GM19452 (cell line): ENCODE measurements at regions not wholly inside any gene's neighbourhood (a gene's known extent, or its start where the extent isn't known, plus 50 kb on each side); places are given as distances from the start of the nearest gene placed in this dataset.

ENCODE experiments used
- ATAC-seq: cut with Tn5 transposase; IDR thresholded peaks from one replicate; pipeline ENCODE4 v1.9.1; 2021; ENCODE audit not compliant: unreplicated experiment

DNA sequence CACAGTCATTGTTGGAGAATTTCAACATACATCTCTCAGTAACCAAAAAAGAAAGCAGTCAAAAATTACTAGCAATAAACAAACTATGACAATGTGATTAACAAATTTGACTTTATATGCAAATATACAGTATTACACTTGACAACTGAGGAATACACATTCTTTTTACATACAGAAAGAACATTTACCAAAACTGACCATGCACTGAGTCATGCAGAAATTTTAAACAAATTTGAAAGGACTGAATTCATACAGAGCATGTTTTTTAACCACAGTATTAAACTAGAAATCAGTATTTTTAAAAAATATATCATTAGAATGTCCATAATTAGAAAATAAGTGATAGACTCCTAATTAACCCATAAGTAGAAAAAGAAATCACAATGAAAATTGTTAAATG, 420.1 kb downstream of the TBC1D4 start:
- ATAC-seq = no peak

DNA sequence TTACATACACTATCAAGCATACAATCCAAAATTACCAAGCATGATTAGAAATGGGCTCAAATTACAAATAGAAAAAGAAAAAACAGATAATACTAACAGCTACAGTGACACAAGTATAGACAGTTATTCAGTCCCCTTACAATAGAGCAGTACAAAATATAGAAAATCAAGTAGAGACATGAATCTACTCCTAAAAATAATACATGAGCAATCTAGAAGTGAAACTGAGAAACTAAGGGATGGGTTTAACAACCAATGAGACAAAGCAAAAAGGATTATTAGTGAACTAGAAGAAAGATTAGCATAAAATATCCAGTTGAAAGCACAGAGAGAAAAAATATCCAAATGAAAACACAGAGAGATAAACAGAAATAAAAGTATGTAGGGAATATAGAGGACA, 426.7 kb downstream of the TBC1D4 start:
- ATAC-seq = no peak

GRCh38 chr13:75052616-75053015, 429.4 kb downstream of the TBC1D4 start:
- no peak for ATAC-seq

- no peak for ATAC-seq
These were observed 431.4 kb downstream of the TBC1D4 start for GRCh38 chr13:75050419-75051046.

DNA sequence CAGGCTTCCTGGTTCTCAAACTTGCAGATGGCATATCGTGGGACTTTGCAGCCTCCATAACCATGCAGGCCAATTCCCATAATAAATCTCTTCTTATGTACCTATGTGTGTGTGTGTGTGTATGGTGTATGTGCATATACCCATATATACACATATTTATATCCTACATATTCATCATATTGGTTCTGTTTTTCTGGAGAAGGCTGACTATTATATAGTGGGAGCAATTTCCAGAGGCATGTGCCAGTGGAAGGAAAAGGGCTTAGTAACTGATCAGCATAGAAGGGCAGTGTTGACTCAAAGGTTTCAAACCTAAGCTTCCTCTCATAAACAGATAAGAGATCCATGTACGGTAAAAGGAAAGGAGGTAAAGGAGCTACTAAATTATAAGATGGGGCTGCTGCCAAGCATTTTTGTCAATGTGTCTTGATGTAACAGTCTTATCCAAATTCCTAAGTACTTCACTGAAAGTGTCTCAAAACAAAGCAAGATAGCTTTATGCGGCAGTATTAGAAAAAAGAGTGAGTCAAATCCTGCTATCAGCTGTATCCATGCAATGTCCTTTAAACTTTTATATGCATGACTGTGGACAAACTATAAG, 432.1 kb downstream of the TBC1D4 start:
- ATAC-seq = no peak

GRCh38 chr13:75042807-75043206, 439.2 kb downstream of the TBC1D4 start:
- ATAC-seq = no peak

DNA sequence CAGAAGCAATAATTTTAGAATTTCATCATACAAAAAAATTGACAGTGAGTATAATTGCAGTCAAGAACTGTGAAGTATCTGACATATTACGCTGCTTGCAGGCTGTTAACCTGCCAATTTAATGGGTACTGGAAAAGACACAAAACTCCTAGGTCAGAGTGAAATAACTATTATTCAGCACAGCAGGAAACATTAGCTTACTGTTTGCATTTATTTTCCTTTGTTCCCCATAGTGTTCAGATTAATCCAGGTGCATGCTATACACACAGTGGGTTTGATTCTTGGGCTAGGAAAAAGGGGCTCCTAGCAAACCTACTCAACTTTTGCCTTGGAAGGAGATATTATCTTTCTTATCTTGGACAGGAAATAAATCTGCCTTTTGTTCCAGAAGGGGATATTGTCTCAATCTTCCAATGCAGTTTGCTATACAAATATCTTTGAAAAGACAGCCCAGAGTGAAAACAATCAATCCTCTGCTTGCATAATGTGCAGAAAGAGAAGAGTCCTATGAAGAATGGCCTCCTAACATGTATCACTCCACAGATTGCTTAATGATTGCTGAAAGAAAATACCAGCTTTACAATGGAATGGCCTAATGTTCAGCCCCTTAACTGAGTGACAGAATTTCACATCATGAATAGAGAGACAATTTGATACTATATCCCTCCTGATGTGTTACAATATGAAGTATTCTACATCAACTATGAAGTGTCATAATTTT, 443.4 kb downstream of the TBC1D4 start:
- no peak for ATAC-seq

- no peak for ATAC-seq
These were observed 456.0 kb downstream of the TBC1D4 start for GRCh38 chr13:75025956-75026355.

DNA sequence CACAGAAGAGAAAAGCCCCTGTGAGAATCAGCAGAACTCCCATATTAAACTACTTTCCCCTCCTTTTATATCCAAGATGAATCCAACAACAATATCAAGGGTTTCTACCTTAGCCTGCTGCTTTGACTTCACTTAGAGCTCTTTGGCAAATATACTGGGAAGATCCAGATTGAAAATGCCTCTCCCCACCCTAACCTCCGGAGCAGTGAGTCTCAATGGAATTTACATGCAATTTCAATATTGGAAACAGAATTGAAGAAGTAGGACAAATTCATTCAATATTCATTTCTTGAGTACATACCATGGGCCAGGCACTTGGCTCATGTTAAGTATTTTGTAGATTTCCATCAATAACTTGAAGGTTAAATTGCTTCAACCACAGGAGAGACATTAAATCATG, 457.4 kb downstream of the TBC1D4 start:
- no peak for ATAC-seq

- ATAC-seq = no peak
These were observed 458.4 kb downstream of the TBC1D4 start for GRCh38 chr13:75023609-75024008.

DNA sequence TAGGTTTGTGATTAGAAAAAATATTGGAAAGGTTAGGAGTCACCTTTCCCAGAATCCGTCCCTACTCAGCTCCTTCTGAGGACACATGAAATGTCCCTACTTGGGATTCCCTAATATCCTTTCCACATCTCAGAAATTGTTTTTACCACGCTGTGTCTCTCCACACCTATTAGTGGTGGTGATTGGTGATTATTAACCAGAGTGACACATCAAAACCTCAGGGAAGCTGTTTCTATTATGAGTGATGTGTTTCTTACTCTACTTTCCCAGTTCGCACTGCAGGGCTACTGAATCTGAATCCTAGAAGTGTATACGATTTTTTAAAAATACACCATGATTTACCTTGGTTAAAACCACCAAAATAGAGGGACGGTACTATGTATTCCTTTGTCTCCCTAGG, 460.8 kb downstream of the TBC1D4 start:
- no peak for ATAC-seq

DNA sequence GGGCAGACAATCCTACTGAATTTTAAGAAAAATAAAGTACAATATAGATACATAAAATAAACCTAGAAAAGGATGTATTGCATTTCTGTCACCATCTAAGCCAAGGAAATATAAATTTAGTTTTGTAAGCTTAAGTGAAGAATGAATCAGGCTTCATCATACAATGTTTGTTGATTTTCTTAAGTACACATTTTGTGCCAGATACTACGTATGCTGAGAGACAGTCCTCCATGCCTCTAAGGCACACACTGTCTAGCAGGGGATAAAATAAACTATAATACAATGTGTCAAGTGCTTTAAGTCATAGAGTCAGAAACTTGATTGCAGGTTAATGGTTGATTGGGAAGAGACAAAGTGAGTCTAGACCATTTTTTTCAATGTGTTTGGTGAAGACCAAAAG, 465.7 kb downstream of the TBC1D4 start:
- ATAC-seq = no peak

DNA sequence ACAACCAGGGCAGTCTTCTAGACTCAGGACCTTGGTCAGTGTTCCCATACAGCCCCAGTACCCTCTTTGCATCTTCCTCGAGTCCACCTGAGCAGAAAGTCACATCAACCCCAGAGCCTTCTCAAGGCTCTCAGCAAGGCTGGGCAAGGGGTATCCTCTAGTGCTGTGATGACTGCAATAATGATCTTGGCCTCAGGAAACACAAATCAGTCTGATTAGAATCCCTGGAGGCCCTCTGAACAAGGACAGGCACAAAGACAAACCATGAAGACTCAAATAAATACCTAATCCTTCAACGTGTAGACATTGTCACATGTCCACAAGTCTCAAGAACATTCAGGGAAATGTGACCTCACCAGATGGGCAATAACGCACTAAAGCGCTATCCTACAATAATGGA, 468.2 kb downstream of the TBC1D4 start:
- no peak for ATAC-seq

GRCh38 chr13:75010941-75011340, 471.0 kb downstream of the TBC1D4 start:
- ATAC-seq = no peak

- no peak for ATAC-seq
These were observed 473.0 kb downstream of the TBC1D4 start for GRCh38 chr13:75008926-75009325.

GRCh38 chr13:74990992-74991391, 491.0 kb downstream of the TBC1D4 start:
- ATAC-seq = no peak

- no peak for ATAC-seq
These were observed 494.8 kb downstream of the TBC1D4 start for GRCh38 chr13:74987124-74987690.

DNA sequence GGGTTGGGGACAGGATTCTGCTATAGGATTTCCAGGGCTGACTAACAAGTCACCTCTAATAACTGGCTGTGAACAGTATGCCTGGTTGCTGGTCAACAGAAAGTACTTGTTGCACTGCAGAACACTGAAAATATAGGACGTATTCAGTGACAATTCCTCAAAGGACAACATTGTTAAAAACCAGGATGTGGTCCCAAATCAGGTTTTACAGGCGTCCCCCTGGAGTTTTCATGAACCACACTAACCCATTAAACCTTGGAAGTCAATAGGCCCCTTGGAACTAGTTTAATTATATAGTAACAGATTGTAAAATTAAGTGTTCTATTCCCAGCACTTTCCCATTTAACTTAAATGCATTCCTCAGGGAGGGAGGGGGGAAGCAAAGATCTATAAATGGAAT, 495.4 kb downstream of the TBC1D4 start:
- no peak for ATAC-seq

- ATAC-seq = no peak
These were observed 502.3 kb downstream of the TBC1D4 start for GRCh38 chr13:74979703-74980102.

GRCh38 chr13:74978591-74978990, 503.4 kb downstream of the TBC1D4 start:
- ATAC-seq = no peak

DNA sequence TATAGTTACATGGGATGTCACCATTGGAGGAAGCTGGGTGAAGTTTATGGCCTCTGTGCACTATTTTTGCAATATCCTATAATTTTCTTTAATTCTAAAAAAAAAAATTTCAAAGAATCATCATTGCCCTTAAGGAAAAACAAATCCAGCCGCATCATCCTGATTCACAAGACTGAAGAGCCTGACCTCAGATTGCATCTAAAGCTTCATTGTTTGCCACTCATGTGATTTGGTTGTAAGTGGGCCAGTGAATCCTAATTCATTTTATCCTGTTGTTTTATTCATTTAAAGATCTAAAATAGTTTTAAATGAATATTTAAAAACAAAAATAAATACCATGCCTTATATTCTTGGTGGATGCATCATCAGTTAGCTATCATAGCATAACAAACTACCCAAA, 504.5 kb downstream of the TBC1D4 start:
- ATAC-seq = no peak

DNA sequence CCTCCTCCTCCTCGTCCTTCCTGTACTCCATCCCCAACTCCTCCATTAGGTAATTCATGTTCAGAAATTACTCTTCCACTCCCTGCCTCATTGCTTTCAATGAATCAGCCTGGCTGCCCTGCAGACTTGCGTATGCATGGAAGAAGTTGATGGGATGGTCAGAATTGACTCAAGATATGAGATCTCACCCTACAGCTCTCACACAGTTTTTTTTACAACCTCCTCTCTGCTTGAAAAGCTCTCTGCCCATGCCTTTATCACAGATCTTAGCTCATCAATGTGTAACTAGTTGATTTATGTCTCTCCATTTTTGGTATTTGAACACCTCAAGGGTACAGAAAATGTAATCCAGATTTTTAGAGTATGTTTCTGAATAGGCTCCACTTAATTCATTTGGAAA, 506.9 kb downstream of the TBC1D4 start:
- no peak for ATAC-seq
